ENCODE measurements at regions not wholly inside any gene's neighbourhood (a gene's known extent, or its start where the extent isn't known, plus 50 kb on each side); places are given as distances from the start of the nearest gene placed in this dataset.

DNA sequence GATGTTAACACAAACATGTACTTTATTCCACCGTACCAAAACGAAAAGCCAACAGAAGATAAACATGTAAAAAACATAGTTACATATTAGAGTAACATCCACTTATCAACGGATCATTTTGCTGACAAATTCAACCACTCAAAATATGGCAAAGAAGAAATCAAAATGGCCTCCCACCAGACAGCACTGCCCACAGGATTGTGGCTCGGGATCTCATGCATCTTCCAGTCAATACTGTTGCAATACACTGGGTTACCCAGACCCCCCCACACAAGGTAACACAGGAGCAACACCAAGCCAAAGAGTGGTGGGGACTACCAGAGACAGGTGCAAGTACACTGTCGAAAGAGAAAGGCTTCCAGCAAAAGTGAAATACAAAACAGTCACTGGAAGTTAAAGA is 57.9 kb upstream of the NHSL1 start:
- Histone ChIP-seq H3K4me2 (ENCODE audit: insufficient read depth, insufficient read length, low read length) (no peak overlapping the region), H3K14ac (ENCODE audit: insufficient read depth, low read length) (no peak overlapping the region), H2BK5ac (ENCODE audit: insufficient read length, low read length) (no peak overlapping the region), H2BK20ac (ENCODE audit: low read depth, low read length, poor library complexity, severe bottlenecking) (no peak overlapping the region), H3K18ac (ENCODE audit: insufficient read length, low read depth, low read length) (no peak overlapping the region), H3K23ac (ENCODE audit: insufficient read length, low read depth, low read length) (no peak overlapping the region), H3K4me1 (ENCODE audit: insufficient read depth, low read length) (peaks cover 7% of the 10 kb centered on the region; the same call in 1 of the 2 replicates), H4K20me1 (ENCODE audit: control insufficient read depth, insufficient read depth, insufficient read length) (no peaks in the 10 kb centered on the region), H3K23me2 (ENCODE audit: insufficient read length, low read depth, low read length, poor library complexity, severe bottlenecking) (no peaks in the 10 kb centered on the region), H2BK12ac (ENCODE audit: insufficient read length, low read depth, low read length) (no peak overlapping the region), H4K91ac (ENCODE audit: insufficient read length, low read depth, low read length) (no peak overlapping the region), H3T11ph (ENCODE audit: low read length) (no peak overlapping the region), H4K5ac (ENCODE audit: insufficient read length, low read depth, low read length) (no peak overlapping the region), H2AK5ac (ENCODE audit: insufficient read length, low read length) (no peak overlapping the region), H3K9ac (ENCODE audit: extremely low read depth, insufficient read length, low read length) (no peak overlapping the region), H2BK15ac (ENCODE audit: low read depth, low read length) (no peak overlapping the region), H2BK120ac (ENCODE audit: low read depth, low read length, poor library complexity, severe bottlenecking) (no peak overlapping the region), H3K79me2 (ENCODE audit: insufficient read depth, low read length) (peaks cover 5% of the 10 kb centered on the region; the same call in 1 of the 2 replicates), H3K79me1 (ENCODE audit: insufficient read depth, low read depth, low read length, poor library complexity, severe bottlenecking) (no peaks in the 10 kb centered on the region), H3K27ac (ENCODE audit: insufficient read length, low read depth, low read length) (no peak overlapping the region), H4K8ac (replicated peaks; ENCODE audit: insufficient read length, low read depth, low read length) (no peak overlapping the region), H3K9me3 (ENCODE audit: control insufficient read depth, low read depth, low read length) (no peaks in the 10 kb centered on the region), H3K4ac (ENCODE audit: low read depth, low read length) (no peak overlapping the region), H3K27me3 (ENCODE audit: insufficient read depth, low read length) (no peaks in the 10 kb centered on the region), H2AFZ (ENCODE audit: low read length) (no peak overlapping the region), H3K56ac (ENCODE audit: insufficient read length, low read depth, low read length) (no peak overlapping the region)
- DNase-seq: no peak
- WGBS (ENCODE audit: extremely low coverage, insufficient read length, low lambda C conversion rate): no CpG with 5 or more reads among the region's 5 CpGs
- Mint-ChIP-seq H3K4me3 (no peak overlapping the region), H3K4me1 (peaks cover 41 to 73% of the 10 kb centered on the region in 2 experiments), H3K27ac (peak overlapping the region in 2 of 3 experiments; percentile 41 to 71; a peak in 3 of 7 replicates), H3K36me3 (ENCODE audit: insufficient read depth in 1 of 3, low read depth in 3 of 3) (no peaks in the 10 kb centered on the region; a peak in 1 of 7 replicates), H3K27me3 (ENCODE audit: low read depth) (no peaks in the 10 kb centered on the region), H3K9me3 (no peaks in the 10 kb centered on the region)
- TF ChIP-seq, protein P1, sequence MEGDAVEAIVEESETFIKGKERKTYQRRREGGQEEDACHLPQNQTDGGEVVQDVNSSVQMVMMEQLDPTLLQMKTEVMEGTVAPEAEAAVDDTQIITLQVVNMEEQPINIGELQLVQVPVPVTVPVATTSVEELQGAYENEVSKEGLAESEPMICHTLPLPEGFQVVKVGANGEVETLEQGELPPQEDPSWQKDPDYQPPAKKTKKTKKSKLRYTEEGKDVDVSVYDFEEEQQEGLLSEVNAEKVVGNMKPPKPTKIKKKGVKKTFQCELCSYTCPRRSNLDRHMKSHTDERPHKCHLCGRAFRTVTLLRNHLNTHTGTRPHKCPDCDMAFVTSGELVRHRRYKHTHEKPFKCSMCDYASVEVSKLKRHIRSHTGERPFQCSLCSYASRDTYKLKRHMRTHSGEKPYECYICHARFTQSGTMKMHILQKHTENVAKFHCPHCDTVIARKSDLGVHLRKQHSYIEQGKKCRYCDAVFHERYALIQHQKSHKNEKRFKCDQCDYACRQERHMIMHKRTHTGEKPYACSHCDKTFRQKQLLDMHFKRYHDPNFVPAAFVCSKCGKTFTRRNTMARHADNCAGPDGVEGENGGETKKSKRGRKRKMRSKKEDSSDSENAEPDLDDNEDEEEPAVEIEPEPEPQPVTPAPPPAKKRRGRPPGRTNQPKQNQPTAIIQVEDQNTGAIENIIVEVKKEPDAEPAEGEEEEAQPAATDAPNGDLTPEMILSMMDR (conservative IDR thresholded peaks at IDR 0.05): no peak
